RCC 7860 (cell line): ENCODE measurements at regions not wholly inside any gene's neighbourhood (a gene's known extent, or its start where the extent isn't known, plus 50 kb on each side); places are given as distances from the start of the nearest gene placed in this dataset.

Source experiments
- DNase-seq: peaks from one replicate; pipeline ENCODE4 v3.0.0-alpha.2; 2015; ENCODE audit warnings: low spot score
- FAIRE-seq: peaks from 2 replicates; lab custom pipeline; 2012; peaks lifted over from hg19 to GRCh38; lab: Jason Lieb, UNC

GRCh38 chr14:65346895-65347294, 65.6 kb upstream of the FUT8 start:
- no peak for DNase-seq
- FAIRE-seq: no peak

GRCh38 chr14:65348137-65348536, 64.4 kb upstream of the FUT8 start:
- DNase-seq: no peak
- no peak for FAIRE-seq

DNA sequence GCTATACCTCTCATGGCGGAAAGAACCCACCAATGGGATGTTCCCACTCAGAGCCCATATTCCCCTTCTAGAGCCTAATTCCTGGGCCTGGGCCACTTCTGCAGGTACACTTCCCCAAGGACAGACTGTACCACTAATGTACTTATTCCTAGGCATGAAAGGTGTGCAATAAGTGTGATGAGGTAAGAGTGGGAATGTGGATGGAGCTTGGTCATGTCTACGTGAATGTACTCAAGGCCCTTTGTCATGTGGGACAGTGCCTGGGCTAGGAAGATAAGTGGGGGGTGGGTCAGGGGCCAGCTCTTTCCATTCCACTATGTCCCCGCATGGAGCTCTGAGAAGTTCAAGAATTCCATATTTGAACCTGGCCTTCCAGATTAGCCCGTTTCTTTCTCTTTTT, 63.4 kb upstream of the FUT8 start:
- FAIRE-seq (no peak), DNase-seq (no peak)

GRCh38 chr14:65351493-65352194, 60.9 kb upstream of the FUT8 start:
- no peak for DNase-seq
- no peak for FAIRE-seq

DNA sequence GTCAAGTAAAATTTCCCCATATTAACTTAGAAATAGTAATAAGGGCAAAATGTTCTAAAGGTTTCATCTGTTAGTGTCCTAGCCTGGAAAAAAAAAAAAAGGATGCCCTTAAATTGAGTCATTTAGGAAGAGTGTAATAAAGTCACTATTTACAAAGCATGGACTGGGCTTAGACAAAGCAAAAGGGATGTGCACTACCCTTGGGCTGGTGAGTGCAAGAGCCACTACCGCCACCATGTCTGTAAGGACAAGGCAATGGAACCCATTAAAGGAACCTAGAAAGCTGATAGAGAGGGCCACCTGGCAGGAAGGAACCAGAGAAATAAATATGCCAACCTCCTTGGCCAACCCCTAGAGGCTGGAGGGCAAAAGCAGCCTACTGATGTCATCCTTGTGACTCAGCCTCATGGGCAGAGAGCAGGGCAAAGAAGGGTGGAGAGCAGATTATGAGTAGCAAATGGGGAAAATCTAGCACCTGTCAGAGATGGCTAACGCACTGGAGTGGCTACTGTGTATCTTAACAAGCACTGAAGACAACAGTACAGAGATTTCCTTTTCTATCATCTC, 59.5 kb upstream of the FUT8 start:
- FAIRE-seq: no peak

GRCh38 chr14:65354131-65354530, 58.4 kb upstream of the FUT8 start:
- DNase-seq (no peak), FAIRE-seq (no peak)

More for the DNA sequence above, 59.5 kb upstream of the FUT8 start:
- DNase-seq: peak; percentile 59

DNA sequence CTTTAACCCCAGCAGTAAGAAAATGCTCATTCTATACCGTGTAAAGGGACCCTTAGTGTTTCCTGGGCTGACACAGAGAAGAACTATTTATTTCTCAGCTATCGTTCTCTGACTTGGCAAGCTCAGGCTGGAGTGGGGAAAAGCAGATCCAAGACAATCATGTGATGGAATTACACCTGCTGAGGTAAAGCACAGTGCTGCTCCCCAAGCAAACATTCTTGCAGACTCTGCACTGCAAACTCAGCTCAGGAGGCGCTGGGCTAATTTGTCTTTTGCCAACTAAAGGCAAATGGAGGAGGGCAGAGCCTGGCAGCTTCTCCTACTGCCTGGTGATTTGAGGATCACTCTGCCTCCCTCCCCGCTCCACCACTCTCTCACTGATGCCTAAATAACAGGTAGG, 57.8 kb upstream of the FUT8 start:
- no peak for FAIRE-seq
- DNase-seq: no peak

GRCh38 chr14:65356327-65356836, 56.1 kb upstream of the FUT8 start:
- FAIRE-seq (no peak), DNase-seq (peak; percentile 56)

DNA sequence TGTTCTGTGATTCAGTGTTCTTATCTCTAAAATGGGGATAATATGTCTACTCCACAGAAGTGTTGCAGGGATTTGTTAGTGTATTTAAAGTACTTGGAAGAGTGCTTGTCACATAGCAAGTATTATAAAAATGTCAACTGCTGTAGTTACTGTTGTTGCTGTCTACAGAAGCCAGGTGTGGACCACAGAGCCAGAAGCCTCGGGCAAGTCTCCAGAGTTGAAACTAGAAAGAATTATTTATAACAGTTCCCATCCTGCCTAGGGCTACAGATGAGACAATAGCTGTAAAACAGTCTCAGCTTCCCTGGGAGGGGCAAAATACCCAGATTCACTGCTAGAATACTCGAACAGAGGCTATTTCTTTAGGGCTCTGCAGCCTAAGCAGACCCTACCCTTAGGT, 55.4 kb upstream of the FUT8 start:
- DNase-seq: no peak

GRCh38 chr14:65357689-65358088, 54.8 kb upstream of the FUT8 start:
- FAIRE-seq: no peak
- DNase-seq: no peak

More for the DNA sequence above, 55.4 kb upstream of the FUT8 start:
- FAIRE-seq: no peak

- FAIRE-seq: no peak
- DNase-seq: no peak
Observed at GRCh38 chr14:65359503-65359902, 53.0 kb upstream of the FUT8 start.

DNA sequence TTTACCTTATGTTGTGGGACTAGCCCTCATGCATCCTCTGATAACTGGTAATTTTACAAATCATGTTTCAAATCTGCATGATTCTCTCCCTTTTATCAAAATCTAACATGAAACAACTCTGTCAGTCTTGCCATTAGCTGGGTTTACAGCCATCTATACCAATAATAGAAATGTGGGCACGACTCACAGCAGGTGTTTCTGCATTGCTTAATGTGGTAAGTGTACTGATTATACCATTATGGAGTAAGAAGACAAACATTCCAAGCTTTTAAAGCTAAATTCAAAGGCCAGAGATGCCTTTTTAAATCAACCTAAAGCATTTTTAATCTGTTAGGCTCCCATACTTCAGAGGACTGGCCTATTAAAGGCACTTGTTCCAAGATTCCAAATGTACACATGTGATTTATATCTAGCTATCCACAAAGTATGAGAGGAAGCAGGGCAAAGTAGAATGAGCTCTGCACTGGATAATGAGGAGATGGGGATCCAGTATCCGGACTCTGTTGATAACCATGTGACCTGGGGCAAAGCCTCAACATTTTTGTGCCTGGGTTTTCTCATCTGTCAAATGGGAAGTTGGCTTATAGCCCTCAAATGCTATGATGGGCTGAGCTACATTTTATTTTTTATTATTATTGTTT, 52.3 kb upstream of the FUT8 start:
- DNase-seq: no peak
- FAIRE-seq: no peak

DNA sequence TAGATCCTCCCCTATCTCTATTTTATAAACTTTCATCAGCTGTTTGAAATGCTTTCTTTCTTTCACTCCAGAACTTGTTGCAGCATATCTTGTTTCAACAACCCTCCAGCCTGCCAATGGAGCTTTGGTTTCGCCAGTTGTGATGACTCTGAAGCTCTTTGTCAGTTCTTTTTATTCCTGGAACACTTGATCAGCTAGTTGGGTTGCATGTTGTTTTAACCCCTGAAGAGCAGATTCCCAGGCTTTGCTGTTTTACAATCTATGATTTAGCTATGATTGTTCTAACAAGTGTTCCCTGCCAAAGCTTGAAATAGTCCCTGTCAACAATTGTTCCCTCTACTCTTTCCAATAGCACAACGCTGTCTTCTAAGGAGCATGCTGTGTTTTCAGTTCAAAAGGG, 50.6 kb upstream of the FUT8 start:
- no peak for DNase-seq
- FAIRE-seq: no peak
